ENCODE measurements at regions not wholly inside any gene's neighbourhood (a gene's known extent, or its start where the extent isn't known, plus 50 kb on each side); places are given as distances from the start of the nearest gene placed in this dataset.

- no peak for DNase-seq (ENCODE audit: low spot score)
Measured at GRCh38 chr1:98422816-98423215, 238.7 kb upstream of the SNX7 start.

GRCh38 chr1:98421085-98421435 lies 240.5 kb upstream of the SNX7 start:
- no peak for DNase-seq (ENCODE audit: low spot score)

GRCh38 chr1:98420376-98421084 lies 241.0 kb upstream of the SNX7 start:
- no peak for DNase-seq (ENCODE audit: low spot score)

GRCh38 chr1:98417820-98418219 lies 243.7 kb upstream of the SNX7 start:
- DNase-seq (ENCODE audit: low spot score), result no peak

- no peak for DNase-seq (ENCODE audit: low spot score)
Measured at GRCh38 chr1:98410082-98410481, 251.4 kb upstream of the SNX7 start.

- DNase-seq (ENCODE audit: low spot score), result no peak
Measured at GRCh38 chr1:98406352-98407088, 255.0 kb upstream of the SNX7 start.

- no peak for DNase-seq (ENCODE audit: low spot score)
Measured at GRCh38 chr1:98405581-98406074, 255.9 kb upstream of the SNX7 start.

GRCh38 chr1:98404866-98405265 lies 256.7 kb upstream of the SNX7 start:
- DNase-seq (ENCODE audit: low spot score), result no peak

GRCh38 chr1:98403963-98404480 lies 257.5 kb upstream of the SNX7 start:
- DNase-seq (ENCODE audit: low spot score), result no peak

- no peak for DNase-seq (ENCODE audit: low spot score)
Measured at GRCh38 chr1:98402860-98403259, 258.7 kb upstream of the SNX7 start.

- DNase-seq (ENCODE audit: low spot score), result no peak
Measured at GRCh38 chr1:98400446-98400845, 261.1 kb upstream of the SNX7 start.

- DNase-seq (ENCODE audit: low spot score), result no peak
Measured at GRCh38 chr1:98399218-98399617, 262.3 kb upstream of the SNX7 start.

- DNase-seq (ENCODE audit: low spot score), result no peak
Measured at GRCh38 chr1:98398649-98399048, 262.9 kb upstream of the SNX7 start.

GRCh38 chr1:98398092-98398491 lies 263.4 kb upstream of the SNX7 start:
- DNase-seq (ENCODE audit: low spot score), result no peak

- no peak for DNase-seq (ENCODE audit: low spot score)
Measured at GRCh38 chr1:98393719-98394118, 267.8 kb upstream of the SNX7 start.

GRCh38 chr1:98391175-98391574 lies 270.3 kb upstream of the SNX7 start:
- no peak for DNase-seq (ENCODE audit: low spot score)

GRCh38 chr1:98389809-98390208 lies 271.7 kb upstream of the SNX7 start:
- DNase-seq (ENCODE audit: low spot score), result no peak

GRCh38 chr1:98388441-98388840 lies 273.1 kb upstream of the SNX7 start:
- peak; percentile 20 for DNase-seq (ENCODE audit: low spot score)

GRCh38 chr1:98387701-98388100 lies 273.8 kb upstream of the SNX7 start:
- no peak for DNase-seq (ENCODE audit: low spot score)

GRCh38 chr1:98386675-98387440 lies 274.7 kb upstream of the SNX7 start:
- no peak for DNase-seq (ENCODE audit: low spot score)

- no peak for DNase-seq (ENCODE audit: low spot score)
Measured at GRCh38 chr1:98385652-98386051, 275.9 kb upstream of the SNX7 start.

- no peak for DNase-seq (ENCODE audit: low spot score)
Measured at GRCh38 chr1:98384461-98385141, 276.9 kb upstream of the SNX7 start.
